C4-2B (cell line): ENCODE measurements at regions not wholly inside any gene's neighbourhood (a gene's known extent, or its start where the extent isn't known, plus 50 kb on each side); places are given as distances from the start of the nearest gene placed in this dataset.

Experiments used
- ZFX ChIP-seq: fragments of 450-650 bp; IDR thresholded peaks from 2 replicates; pipeline ENCODE4 v1.6.1; 2017
- TF ChIP-seq, protein P1 (sequence below): fragments of 450-650 bp; conservative IDR thresholded peaks from 2 replicates; pipeline ENCODE4 v1.5.1; 2017; ENCODE audit warnings: mild to moderate bottlenecking

GRCh38 chr5:117881426-117882230, 1106.7 kb downstream of the DTWD2 start:
- TF ChIP-seq, protein P1, sequence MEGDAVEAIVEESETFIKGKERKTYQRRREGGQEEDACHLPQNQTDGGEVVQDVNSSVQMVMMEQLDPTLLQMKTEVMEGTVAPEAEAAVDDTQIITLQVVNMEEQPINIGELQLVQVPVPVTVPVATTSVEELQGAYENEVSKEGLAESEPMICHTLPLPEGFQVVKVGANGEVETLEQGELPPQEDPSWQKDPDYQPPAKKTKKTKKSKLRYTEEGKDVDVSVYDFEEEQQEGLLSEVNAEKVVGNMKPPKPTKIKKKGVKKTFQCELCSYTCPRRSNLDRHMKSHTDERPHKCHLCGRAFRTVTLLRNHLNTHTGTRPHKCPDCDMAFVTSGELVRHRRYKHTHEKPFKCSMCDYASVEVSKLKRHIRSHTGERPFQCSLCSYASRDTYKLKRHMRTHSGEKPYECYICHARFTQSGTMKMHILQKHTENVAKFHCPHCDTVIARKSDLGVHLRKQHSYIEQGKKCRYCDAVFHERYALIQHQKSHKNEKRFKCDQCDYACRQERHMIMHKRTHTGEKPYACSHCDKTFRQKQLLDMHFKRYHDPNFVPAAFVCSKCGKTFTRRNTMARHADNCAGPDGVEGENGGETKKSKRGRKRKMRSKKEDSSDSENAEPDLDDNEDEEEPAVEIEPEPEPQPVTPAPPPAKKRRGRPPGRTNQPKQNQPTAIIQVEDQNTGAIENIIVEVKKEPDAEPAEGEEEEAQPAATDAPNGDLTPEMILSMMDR: no peak
- TF ChIP-seq ZFX: no peak
